Keratinocyte (primary cell): ENCODE measurements at regions not wholly inside any gene's neighbourhood (a gene's known extent, or its start where the extent isn't known, plus 50 kb on each side); places are given as distances from the start of the nearest gene placed in this dataset.
"Not testable (repeated sequence)": the region's sequence is repeated elsewhere in the genome, so short reads cannot be mapped to it uniquely, and the experiment has no call there.

ENCODE experiments used
- DNase-seq: peaks from one replicate; pipeline ENCODE4 v3.0.0-alpha.2; 2011; ENCODE audit warnings: low read depth, missing footprints, low spot score
- FAIRE-seq: peaks from 2 replicates; lab custom pipeline; 2011; peaks lifted over from hg19 to GRCh38; lab: Jason Lieb, UNC
- H2AFZ ChIP-seq: 2 replicates; pipeline ENCODE4 v1.6.0; 2012; ENCODE audit warnings: low read length, control low read depth, inconsistent platforms; ENCODE audit not compliant: control insufficient read depth
- H3K27ac ChIP-seq: 2 replicates; pipeline ENCODE4 v1.5.1; 2011; ENCODE audit warnings: low read length; ENCODE audit not compliant: control insufficient read depth, insufficient read depth
- H3K27me3 ChIP-seq: 3 replicates; pipeline ENCODE4 v1.6.0; 2011; ENCODE audit warnings: low read length; ENCODE audit not compliant: control insufficient read depth, insufficient read depth; ENCODE audit errors: extremely low read depth
- H3K36me3 ChIP-seq, 2 experiments: 2 replicates in 1 of 2; 3 replicates in 1 of 2; pipeline ENCODE4 v1.5.1; 2011; ENCODE audit warnings: low read length in 2 of 2, mild to moderate bottlenecking in 1 of 2; ENCODE audit not compliant: control insufficient read depth in 2 of 2, insufficient read depth in 2 of 2; ENCODE audit errors: extremely low read depth in 1 of 2
- H3K4me1 ChIP-seq: 3 replicates; pipeline ENCODE4 v1.5.1; 2011; ENCODE audit warnings: low read length; ENCODE audit not compliant: control insufficient read depth, insufficient read depth; ENCODE audit errors: extremely low read depth
- H3K4me2 ChIP-seq: 3 replicates; pipeline ENCODE4 v1.6.0; 2011; ENCODE audit warnings: low read depth, low read length; ENCODE audit not compliant: control insufficient read depth, insufficient read depth; ENCODE audit errors: extremely low read depth
- H3K4me3 ChIP-seq, 3 experiments: fragments of 200-600 bp in 1 of 3; sonication (generic) in 1 of 3; 2 replicates in 2 of 3; 3 replicates in 1 of 3; pipeline ENCODE4 v1.5.1; 2011 to 2016; ENCODE audit warnings: low read length in 3 of 3, mild to moderate bottlenecking in 3 of 3, control low read depth in 2 of 3, inconsistent platforms in 1 of 3, low read depth in 1 of 3, mixed read lengths in 1 of 3, mixed run types in 1 of 3, moderate library complexity in 1 of 3; ENCODE audit not compliant: control insufficient read depth in 2 of 3, insufficient read depth in 2 of 3; ENCODE audit errors: extremely low read depth in 1 of 3
- H3K79me2 ChIP-seq: 2 replicates; pipeline ENCODE4 v1.6.0; 2012; ENCODE audit warnings: low read length; ENCODE audit not compliant: control insufficient read depth, insufficient read depth
- H3K9ac ChIP-seq: 3 replicates; pipeline ENCODE4 v1.6.0; 2011; ENCODE audit warnings: low read length; ENCODE audit not compliant: control insufficient read depth, insufficient read depth; ENCODE audit errors: extremely low read depth
- H3K9me1 ChIP-seq: 3 replicates; pipeline ENCODE4 v1.6.0; 2011; ENCODE audit warnings: low read length; ENCODE audit not compliant: control insufficient read depth, insufficient read depth; ENCODE audit errors: extremely low read depth
- H3K9me3 ChIP-seq: 2 replicates; pipeline ENCODE4 v1.5.1; 2012; ENCODE audit warnings: low read depth, low read length; ENCODE audit not compliant: control insufficient read depth
- H4K20me1 ChIP-seq: 3 replicates; pipeline ENCODE4 v1.6.0; 2011; ENCODE audit warnings: low read length; ENCODE audit not compliant: control insufficient read depth, insufficient read depth; ENCODE audit errors: extremely low read depth
- CTCF ChIP-seq, 3 experiments: IDR thresholded peaks in 1 of 3; conservative IDR thresholded peaks in 1 of 3; optimal IDR thresholded peaks in 1 of 3; 2 replicates in 2 of 3; 3 replicates in 1 of 3; pipeline versions ENCODE3 to v1.5.1; 2011; ENCODE audit warnings: low read length in 3 of 3, mild to moderate bottlenecking in 3 of 3, moderate library complexity in 2 of 3, control low read depth in 1 of 3, inconsistent platforms in 1 of 3; ENCODE audit not compliant: insufficient read depth in 2 of 3; ENCODE audit errors: extremely low read depth in 1 of 3
- EZH2 ChIP-seq: IDR thresholded peaks from one replicate; pipeline ENCODE4 v1.6.1; 2012; ENCODE audit warnings: inconsistent platforms, mild to moderate bottlenecking, low read length, moderate library complexity
- dilution Hi-C: fragments of 300-500 bp; cut with MboI; formaldehyde crosslinking; loops from one replicate; pipeline ENCODE4 v1.7.0; 2020; ENCODE audit warnings: low sequenced_read_pairs; ENCODE audit not compliant: extremely low pct_ligation_motif_present

- H3K27ac ChIP-seq, H3K36me3 ChIP-seq, H3K4me3 ChIP-seq, dilution Hi-C loops, H3K9me1 ChIP-seq, H3K9me3 ChIP-seq, FAIRE-seq, H3K4me2 ChIP-seq, H3K9ac ChIP-seq, H4K20me1 ChIP-seq, H3K27me3 ChIP-seq, H3K79me2 ChIP-seq, H2AFZ ChIP-seq, DNase-seq: not testable (repeated sequence)
- H3K4me1 ChIP-seq: peaks cover 17% of the 10 kb centered on the region
These were observed 260.9 kb downstream of the PCNX1 start for GRCh38 chr14:71168161-71168560.

GRCh38 chr14:71168564-71169427 lies 261.5 kb downstream of the PCNX1 start:
- Histone ChIP-seq H2AFZ (no peak overlapping the region), H3K4me1 (peaks cover 17% of the 10 kb centered on the region), H4K20me1 (no peaks in the 10 kb centered on the region), H3K9me1 (no peaks in the 10 kb centered on the region), H3K4me3 (no peak overlapping the region), H3K27ac (no peak overlapping the region), H3K9ac (no peak overlapping the region), H3K9me3 (no peaks in the 10 kb centered on the region), H3K27me3 (no peaks in the 10 kb centered on the region), H3K36me3 (no peaks in the 10 kb centered on the region), H3K4me2 (no peak overlapping the region), H3K79me2 (no peaks in the 10 kb centered on the region)
- FAIRE-seq (no peak), DNase-seq (no peak)
- TF ChIP-seq EZH2 (no peak), CTCF (optimal IDR thresholded peaks at IDR 0.05 in 1 of 3, IDR thresholded peaks at IDR 0.05 in 1 of 3, conservative IDR thresholded peaks at IDR 0.05 in 1 of 3; ENCODE audit: extremely low read depth in 1 of 3, insufficient read depth in 2 of 3, low read length in 3 of 3) (no peak)
- dilution Hi-C loops: no loop called here
